OCI-LY3 (cell line): ENCODE measurements at regions not wholly inside any gene's neighbourhood (a gene's known extent, or its start where the extent isn't known, plus 50 kb on each side); places are given as distances from the start of the nearest gene placed in this dataset.

Source experiments
- H2AFZ ChIP-seq: fragments of 200-600, 300-600 bp; shearing (Covaris generic); 2 replicates; pipeline ENCODE4 v1.6.0; 2014; ENCODE audit warnings: antibody characterized with exemption, low read depth, low read length
- H3K27ac ChIP-seq: fragments of 200-600, 300-600 bp; sonication (generic); 2 replicates; pipeline ENCODE4 v1.5.1; 2014; ENCODE audit warnings: mild to moderate bottlenecking, low read length, moderate library complexity, mixed read lengths
- H3K27me3 ChIP-seq: fragments of 200-600, 300-600 bp; sonication (generic); 2 replicates; pipeline ENCODE4 v1.6.1; 2014; ENCODE audit warnings: low read depth, low read length, mixed read lengths
- H3K36me3 ChIP-seq: fragments of 200-600, 300-600 bp; sonication (generic); replicated peaks from 2 replicates; pipeline ENCODE3; 2014; ENCODE audit warnings: low read depth, low read length, mixed read lengths
- H3K4me1 ChIP-seq: fragments of 300-600, 200-600 bp; sonication (generic); 2 replicates; pipeline ENCODE4 v1.6.1; 2014; ENCODE audit warnings: low read length, mixed read lengths
- H3K4me2 ChIP-seq: fragments of 200-600, 300-600 bp; sonication (generic); 2 replicates; pipeline ENCODE4 v1.6.1; 2014; ENCODE audit warnings: low read length, mixed read lengths
- H3K4me3 ChIP-seq: fragments of 300-600, 200-600 bp; sonication (generic); 2 replicates; pipeline ENCODE4 v1.5.1; 2014; ENCODE audit warnings: antibody characterized with exemption, mild to moderate bottlenecking, low read length, moderate library complexity
- H3K79me2 ChIP-seq: fragments of 300-600, 200-600 bp; shearing (Covaris generic); 2 replicates; pipeline ENCODE4 v1.6.1; 2014; ENCODE audit warnings: mild to moderate bottlenecking, low read length, mixed read lengths
- H3K9ac ChIP-seq: fragments of 300-600, 200-600 bp; shearing (Covaris generic); 2 replicates; pipeline ENCODE4 v1.6.0; 2014; ENCODE audit warnings: mild to moderate bottlenecking, low read length, moderate library complexity
- H3K9me3 ChIP-seq: fragments of 200-600, 300-600 bp; shearing (Covaris generic); 2 replicates; pipeline ENCODE4 v1.6.1; 2014; ENCODE audit warnings: low read length, mixed read lengths; ENCODE audit not compliant: insufficient read depth
- H4K20me1 ChIP-seq: fragments of 200-600, 300-600 bp; sonication (generic); 2 replicates; pipeline ENCODE4 v1.6.1; 2016; ENCODE audit warnings: low read length, mixed read lengths; ENCODE audit not compliant: insufficient read depth
- CTCF ChIP-seq: fragments of 200-600, 300-600 bp; sonication (generic); IDR thresholded peaks from 2 replicates; pipeline ENCODE4 v1.5.1; 2014; ENCODE audit warnings: antibody characterized with exemption, low read length, low read depth
- EZH2phosphoT487 ChIP-seq: fragments of 200-600 bp; shearing (Covaris generic); IDR thresholded peaks from 2 replicates; pipeline ENCODE4 v1.6.1; 2018; ENCODE audit warnings: antibody characterized with exemption, mixed run types, low read depth

GRCh38 chr2:136308611-136309010, 190.7 kb upstream of the CXCR4 start:
- Histone ChIP-seq H3K9ac (no peak overlapping the region), H3K36me3 (no peaks in the 10 kb centered on the region), H3K4me3 (no peak overlapping the region), H4K20me1 (no peaks in the 10 kb centered on the region), H2AFZ (no peak overlapping the region), H3K9me3 (no peaks in the 10 kb centered on the region), H3K27me3 (peaks cover 25% of the 10 kb centered on the region), H3K79me2 (no peaks in the 10 kb centered on the region), H3K4me1 (peaks cover 18% of the 10 kb centered on the region), H3K27ac (no peak overlapping the region), H3K4me2 (no peak overlapping the region)
- TF ChIP-seq CTCF (no peak), EZH2phosphoT487 (no peak)

GRCh38 chr2:136306836-136307235, 188.9 kb upstream of the CXCR4 start:
- Histone ChIP-seq H3K9ac (no peak overlapping the region), H3K4me3 (no peak overlapping the region), H3K27ac (no peak overlapping the region), H2AFZ (no peak overlapping the region), H3K27me3 (peaks cover 32% of the 10 kb centered on the region), H4K20me1 (no peaks in the 10 kb centered on the region), H3K4me2 (no peak overlapping the region), H3K36me3 (no peaks in the 10 kb centered on the region), H3K9me3 (no peaks in the 10 kb centered on the region), H3K4me1 (peaks cover 18% of the 10 kb centered on the region), H3K79me2 (no peaks in the 10 kb centered on the region)
- TF ChIP-seq CTCF, result no peak

- H3K9ac ChIP-seq, result no peak overlapping the region
- no peaks in the 10 kb centered on the region for H3K79me2 ChIP-seq
- peaks cover 14% of the 10 kb centered on the region for H3K4me1 ChIP-seq
- no peaks in the 10 kb centered on the region for H3K9me3 ChIP-seq
- H3K36me3 ChIP-seq, result no peaks in the 10 kb centered on the region
- no peak for TF ChIP-seq EZH2phosphoT487
- TF ChIP-seq CTCF, result no peak
- no peak overlapping the region for H3K4me3 ChIP-seq
- H3K27me3 ChIP-seq, result peaks cover 26% of the 10 kb centered on the region
- H3K4me2 ChIP-seq, result no peak overlapping the region
- peak overlapping the region; percentile 23; the same call in 1 of the 2 replicates for H2AFZ ChIP-seq
- no peak overlapping the region for H3K27ac ChIP-seq
- H4K20me1 ChIP-seq, result no peaks in the 10 kb centered on the region
These were observed 187.7 kb upstream of the CXCR4 start for GRCh38 chr2:136305517-136306192.

- TF ChIP-seq EZH2phosphoT487, result no peak
- TF ChIP-seq CTCF, result no peak
- Histone ChIP-seq H3K27me3 (peaks cover 12% of the 10 kb centered on the region), H4K20me1 (no peaks in the 10 kb centered on the region), H3K4me1 (peaks cover 6% of the 10 kb centered on the region), H3K9me3 (no peaks in the 10 kb centered on the region), H3K36me3 (no peaks in the 10 kb centered on the region), H3K79me2 (no peaks in the 10 kb centered on the region), H2AFZ (no peak overlapping the region), H3K27ac (no peak overlapping the region), H3K9ac (no peak overlapping the region), H3K4me3 (no peak overlapping the region), H3K4me2 (no peak overlapping the region)
These were observed 183.1 kb upstream of the CXCR4 start for GRCh38 chr2:136301006-136301405.
